CD14-positive monocyte (primary cell): ENCODE measurements at regions not wholly inside any gene's neighbourhood (a gene's known extent, or its start where the extent isn't known, plus 50 kb on each side); places are given as distances from the start of the nearest gene placed in this dataset.

Source experiments
- DNase-seq, 3 donors: peaks; one replicate each; pipeline ENCODE4 v3.0.0-alpha.2; 2011 to 2022
- H2AFZ ChIP-seq: 2 replicates; pipeline ENCODE4 v1.6.0; 2012; ENCODE audit warnings: mild to moderate bottlenecking, low read depth, low read length, inconsistent platforms; ENCODE audit not compliant: insufficient read depth, poor library complexity, severe bottlenecking
- H3K27ac ChIP-seq, 2 donors: 1 replicate in 1 of 2; 2 replicates in 1 of 2; pipeline ENCODE4 v1.5.1; 2012 to 2013; ENCODE audit warnings: low read length in 2 of 2, control low read depth in 1 of 2, inconsistent platforms in 1 of 2, low read depth in 1 of 2, mild to moderate bottlenecking in 1 of 2
- H3K27me3 ChIP-seq, 2 donors: one replicate each; pipeline versions ENCODE4 v1.6.0 to v1.6.1; 2011 to 2013; ENCODE audit warnings: low read length in 2 of 2; ENCODE audit not compliant: control insufficient read depth in 2 of 2, insufficient read depth in 2 of 2
- H3K36me3 ChIP-seq, 2 donors: replicated peaks in 1 of 2; 1 replicate in 1 of 2; 2 replicates in 1 of 2; pipeline versions ENCODE4 v1.5.1 to v1.6.1; 2012 to 2013; ENCODE audit warnings: low read length in 2 of 2, control low read depth in 1 of 2, inconsistent platforms in 1 of 2, mild to moderate bottlenecking in 1 of 2; ENCODE audit not compliant: insufficient read depth in 2 of 2, control insufficient read depth in 1 of 2
- H3K4me1 ChIP-seq, 2 donors: 1 replicate in 1 of 2; 2 replicates in 1 of 2; pipeline versions ENCODE4 v1.5.1 to v1.6.1; 2012 to 2013; ENCODE audit warnings: low read length in 2 of 2, control low read depth in 1 of 2, inconsistent platforms in 1 of 2, mild to moderate bottlenecking in 1 of 2, moderate library complexity in 1 of 2; ENCODE audit not compliant: insufficient read depth in 2 of 2, control insufficient read depth in 1 of 2
- H3K4me2 ChIP-seq: replicated peaks from 2 replicates; pipeline ENCODE3; 2012; ENCODE audit warnings: low read length, moderate library complexity, mild to moderate bottlenecking; ENCODE audit not compliant: poor library complexity, severe bottlenecking; ENCODE audit errors: extremely low read depth
- H3K4me3 ChIP-seq, 3 experiments: fragments of 200-600 bp in 1 of 3; sonication (generic) in 1 of 3; replicated peaks in 1 of 3; 1 replicate in 2 of 3; 2 replicates in 1 of 3; pipeline ENCODE4 v1.5.1; 2011 to 2013; ENCODE audit warnings: low read length in 3 of 3, mild to moderate bottlenecking in 3 of 3, control low read depth in 2 of 3, low read depth in 2 of 3, inconsistent platforms in 1 of 3, moderate library complexity in 1 of 3
- H3K79me2 ChIP-seq: 2 replicates; pipeline ENCODE4 v1.6.0; 2012; ENCODE audit warnings: mild to moderate bottlenecking, control low read depth, inconsistent platforms, low read length, moderate library complexity; ENCODE audit not compliant: insufficient read depth
- H3K9ac ChIP-seq: 2 replicates; pipeline ENCODE4 v1.6.0; 2017; ENCODE audit warnings: low read length, mild to moderate bottlenecking; ENCODE audit not compliant: insufficient read depth, poor library complexity, severe bottlenecking
- H3K9me3 ChIP-seq, 2 donors: replicated peaks in 1 of 2; 1 replicate in 1 of 2; 2 replicates in 1 of 2; pipeline versions ENCODE4 v1.5.1 to v1.6.1; 2012 to 2013; ENCODE audit warnings: low read length in 2 of 2, control low read depth in 1 of 2; ENCODE audit not compliant: control insufficient read depth in 1 of 2, insufficient read depth in 1 of 2
- H4K20me1 ChIP-seq: 2 replicates; pipeline ENCODE4 v1.6.0; 2012; ENCODE audit warnings: mild to moderate bottlenecking, low read length, control low read depth, moderate library complexity; ENCODE audit not compliant: insufficient read depth
- H3K27ac Mint-ChIP-seq, 7 donors: one replicate each; pipeline ENCODE4 v1.8.0; 2020; ENCODE audit warnings: mild to moderate bottlenecking in 7 of 7, mixed read lengths in 7 of 7, moderate library complexity in 6 of 7, inconsistent platforms in 2 of 7
- H3K27me3 Mint-ChIP-seq, 3 donors: one replicate each; pipeline ENCODE4 v1.8.0; 2021 to 2022; ENCODE audit warnings: low read depth in 3 of 3, mild to moderate bottlenecking in 3 of 3, mixed read lengths in 3 of 3, moderate library complexity in 3 of 3, inconsistent platforms in 1 of 3
- H3K36me3 Mint-ChIP-seq, 2 donors: one replicate each; pipeline ENCODE4 v1.8.0; 2020; ENCODE audit warnings: mixed read lengths in 2 of 2, inconsistent platforms in 1 of 2, mild to moderate bottlenecking in 1 of 2
- H3K4me1 Mint-ChIP-seq: one replicate; pipeline ENCODE4 v1.8.0; 2020; ENCODE audit warnings: mild to moderate bottlenecking, mixed read lengths
- H3K4me3 Mint-ChIP-seq, 2 donors: one replicate each; pipeline ENCODE4 v1.8.0; 2020; ENCODE audit warnings: mild to moderate bottlenecking in 2 of 2, mixed read lengths in 2 of 2, moderate library complexity in 1 of 2
- H3K9me3 Mint-ChIP-seq, 7 donors: one replicate each; pipeline ENCODE4 v1.8.0; 2020 to 2022; ENCODE audit warnings: mixed read lengths in 7 of 7, mild to moderate bottlenecking in 6 of 7, moderate library complexity in 6 of 7, inconsistent platforms in 2 of 7
- WGBS: methylation state at CpG from one replicate; pipeline ENCODE4 v1.1.5; 2013; ENCODE audit warnings: missing lambda C conversion rate; ENCODE audit not compliant: insufficient coverage; 5-methylcytosine and 5-hydroxymethylcytosine counted together
- intact Hi-C, 2 donors: fragments of 100-400 bp; cut with micrococcal nuclease; formaldehyde crosslinking; loops; one replicate each; pipeline versions ENCODE4 v1.15.0 to v1.15.1; 2023
- TF ChIP-seq, protein P1 (sequence below): fragments of 200-600 bp; IDR thresholded peaks from one replicate; pipeline ENCODE4 v1.8.0; 2022; ENCODE audit warnings: antibody characterized with exemption, mild to moderate bottlenecking

- Histone ChIP-seq H2AFZ (no peak overlapping the region), H4K20me1 (no peaks in the 10 kb centered on the region), H3K4me3 (no peak overlapping the region), H3K4me1 (no peaks in the 10 kb centered on the region), H3K79me2 (no peaks in the 10 kb centered on the region), H3K9ac (no peak overlapping the region), H3K27ac (no peak overlapping the region), H3K4me2 (no peak overlapping the region), H3K27me3 (no peaks in the 10 kb centered on the region), H3K36me3 (no peaks in the 10 kb centered on the region), H3K9me3 (peaks cover 16 to 27% of the 10 kb centered on the region in 2 donors)
- DNase-seq: no peak
- Mint-ChIP-seq H3K4me1 (no peaks in the 10 kb centered on the region), H3K27me3 (peaks cover 4 to 7% (median 5%) of the 10 kb centered on the region in 3 donors), H3K9me3 (peaks cover 12 to 31% (median 24%) of the 10 kb centered on the region in 7 donors), H3K4me3 (no peak overlapping the region), H3K27ac (no peak overlapping the region), H3K36me3 (no peaks in the 10 kb centered on the region)
- no CpG with 5 or more reads among the region's 1 CpG for WGBS
- TF ChIP-seq, protein P1, sequence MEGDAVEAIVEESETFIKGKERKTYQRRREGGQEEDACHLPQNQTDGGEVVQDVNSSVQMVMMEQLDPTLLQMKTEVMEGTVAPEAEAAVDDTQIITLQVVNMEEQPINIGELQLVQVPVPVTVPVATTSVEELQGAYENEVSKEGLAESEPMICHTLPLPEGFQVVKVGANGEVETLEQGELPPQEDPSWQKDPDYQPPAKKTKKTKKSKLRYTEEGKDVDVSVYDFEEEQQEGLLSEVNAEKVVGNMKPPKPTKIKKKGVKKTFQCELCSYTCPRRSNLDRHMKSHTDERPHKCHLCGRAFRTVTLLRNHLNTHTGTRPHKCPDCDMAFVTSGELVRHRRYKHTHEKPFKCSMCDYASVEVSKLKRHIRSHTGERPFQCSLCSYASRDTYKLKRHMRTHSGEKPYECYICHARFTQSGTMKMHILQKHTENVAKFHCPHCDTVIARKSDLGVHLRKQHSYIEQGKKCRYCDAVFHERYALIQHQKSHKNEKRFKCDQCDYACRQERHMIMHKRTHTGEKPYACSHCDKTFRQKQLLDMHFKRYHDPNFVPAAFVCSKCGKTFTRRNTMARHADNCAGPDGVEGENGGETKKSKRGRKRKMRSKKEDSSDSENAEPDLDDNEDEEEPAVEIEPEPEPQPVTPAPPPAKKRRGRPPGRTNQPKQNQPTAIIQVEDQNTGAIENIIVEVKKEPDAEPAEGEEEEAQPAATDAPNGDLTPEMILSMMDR: no peak
- intact Hi-C loops: no loop called here
These were observed 188.3 kb downstream of the BMP7 start for GRCh38 chr20:57078116-57078515.

DNA sequence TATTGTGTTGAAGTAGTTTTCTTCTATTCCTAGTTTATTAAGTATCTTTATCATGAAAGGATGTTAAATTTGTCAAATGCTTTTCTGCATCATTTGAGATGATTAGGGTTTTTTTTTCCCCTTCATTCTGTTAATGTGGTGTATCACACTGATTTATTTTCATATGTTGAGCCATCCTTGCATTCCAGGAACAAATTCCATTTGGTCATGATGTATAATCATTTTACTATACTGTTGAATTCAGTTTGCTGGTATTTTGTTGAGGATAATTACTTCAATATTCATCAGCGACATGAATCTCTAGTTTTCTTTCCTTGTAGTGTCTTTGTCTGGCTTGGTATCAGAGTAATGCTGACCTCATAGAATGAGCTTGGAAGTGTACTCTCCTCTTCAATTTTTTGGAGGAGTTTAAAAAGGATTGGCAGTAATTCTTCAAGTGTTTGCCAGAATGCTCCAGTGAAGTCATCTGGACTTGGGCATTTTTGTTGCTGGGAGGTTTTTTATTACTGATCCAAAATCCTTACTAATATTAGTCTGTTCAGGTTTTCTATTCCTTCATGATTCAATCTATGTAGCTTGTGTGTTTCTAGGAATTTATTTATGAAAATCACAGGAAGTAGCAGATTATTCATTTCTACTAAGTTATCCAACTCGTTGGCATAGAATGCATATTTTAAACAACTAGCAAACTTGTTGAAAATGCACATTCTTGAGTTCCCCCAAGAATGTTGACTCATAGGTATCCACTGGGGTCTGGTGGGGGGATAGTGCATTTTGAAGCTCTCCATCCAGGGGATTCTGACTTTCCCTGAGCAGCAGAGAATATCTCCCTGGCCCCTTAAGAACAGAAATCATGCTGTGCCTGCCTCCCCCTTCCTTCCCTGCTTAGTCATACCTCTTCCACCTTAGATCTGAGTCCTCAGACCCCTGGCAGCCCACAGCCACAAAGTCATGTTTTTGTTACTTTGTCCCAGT, 187.1 kb downstream of the BMP7 start:
- Histone ChIP-seq H3K36me3 (no peaks in the 10 kb centered on the region), H3K4me2 (no peak overlapping the region), H2AFZ (no peak overlapping the region), H3K79me2 (no peaks in the 10 kb centered on the region), H3K9me3 (peaks cover 16 to 27% of the 10 kb centered on the region in 2 donors), H4K20me1 (no peaks in the 10 kb centered on the region), H3K4me1 (no peaks in the 10 kb centered on the region), H3K27me3 (no peaks in the 10 kb centered on the region), H3K9ac (no peak overlapping the region), H3K4me3 (no peak overlapping the region), H3K27ac (no peak overlapping the region)
- intact Hi-C loops: no loop called here
- no peaks in the 10 kb centered on the region for H3K36me3 Mint-ChIP-seq
- peaks cover 4 to 5% (median 4%) of the 10 kb centered on the region in 3 donors for H3K27me3 Mint-ChIP-seq
- TF ChIP-seq, protein P1: no peak
- H3K4me1 Mint-ChIP-seq: no peaks in the 10 kb centered on the region
- peaks cover 12 to 31% (median 26%) of the 10 kb centered on the region in 7 donors for H3K9me3 Mint-ChIP-seq
- H3K27ac Mint-ChIP-seq: no peak overlapping the region
- H3K4me3 Mint-ChIP-seq: no peak overlapping the region
- WGBS: no CpG with 5 or more reads among the region's 2 CpGs
- DNase-seq: no peak
